ENCODE measurements at regions not wholly inside any gene's neighbourhood (a gene's known extent, or its start where the extent isn't known, plus 50 kb on each side); places are given as distances from the start of the nearest gene placed in this dataset.
"Not testable (repeated sequence)": the region's sequence is repeated elsewhere in the genome, so short reads cannot be mapped to it uniquely, and the experiment has no call there.

DNA sequence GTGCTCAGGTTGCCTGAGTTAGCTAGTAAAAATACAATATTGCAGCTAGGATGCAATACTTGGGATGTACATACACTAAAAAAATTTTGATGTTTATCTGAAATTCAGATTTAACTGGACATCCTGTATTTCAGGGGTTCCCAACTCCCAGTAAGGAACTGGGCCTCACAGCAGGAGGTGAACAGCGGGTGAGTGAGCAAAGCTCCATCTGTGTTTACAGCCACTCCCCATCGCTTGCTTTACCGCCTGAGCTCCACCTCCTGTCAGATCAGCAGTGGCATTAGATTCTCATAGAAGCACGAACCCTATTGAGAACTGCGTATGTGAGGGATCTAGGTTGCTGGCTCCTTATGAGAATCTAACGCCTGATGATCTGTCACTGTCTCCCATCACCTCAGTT is 285.1 kb upstream of the PROK2 start:
- DNase-seq (ENCODE audit: low read depth) = no peak
- no peak for TF ChIP-seq CTCF (IDR thresholded peaks at IDR 0.05; ENCODE audit: control insufficient read depth, insufficient read depth, low read depth, low read length, missing control alignments)

DNA sequence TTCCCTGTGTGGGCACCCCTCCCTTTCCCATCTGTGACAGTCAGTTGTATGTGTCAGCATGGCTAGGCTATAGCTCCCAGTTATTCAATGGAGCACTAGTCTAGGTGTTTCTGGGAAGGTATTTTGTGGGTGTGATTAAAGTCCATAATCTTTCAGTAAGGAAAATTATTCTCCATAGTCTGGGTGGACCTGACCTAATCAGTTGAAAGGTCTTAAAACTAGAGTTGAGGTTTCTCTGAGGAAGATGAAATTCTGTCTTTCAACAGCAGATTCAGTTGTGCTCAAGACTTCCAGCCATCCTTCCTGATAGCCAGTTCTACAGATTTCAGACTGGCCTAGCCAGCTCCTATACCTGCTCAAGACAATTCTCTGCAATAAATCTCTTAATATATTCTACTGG is 284.6 kb upstream of the PROK2 start:
- no peak for TF ChIP-seq CTCF (IDR thresholded peaks at IDR 0.05; ENCODE audit: control insufficient read depth, insufficient read depth, low read depth, low read length, missing control alignments)
- no peak for DNase-seq (ENCODE audit: low read depth)
- H3K4me3 ChIP-seq (ENCODE audit: control insufficient read depth, low read depth, low read length) = no peak overlapping the region

More for the DNA sequence above, 285.1 kb upstream of the PROK2 start:
- H3K4me3 ChIP-seq (ENCODE audit: control insufficient read depth, low read depth, low read length) = no peak overlapping the region

GRCh38 chr3:72068621-72069020 is 283.7 kb upstream of the PROK2 start:
- H3K4me3 ChIP-seq (ENCODE audit: control insufficient read depth, low read depth, low read length) = no peak overlapping the region
- no peak for DNase-seq (ENCODE audit: low read depth)
- TF ChIP-seq CTCF (IDR thresholded peaks at IDR 0.05; ENCODE audit: control insufficient read depth, insufficient read depth, low read depth, low read length, missing control alignments) = no peak

DNA sequence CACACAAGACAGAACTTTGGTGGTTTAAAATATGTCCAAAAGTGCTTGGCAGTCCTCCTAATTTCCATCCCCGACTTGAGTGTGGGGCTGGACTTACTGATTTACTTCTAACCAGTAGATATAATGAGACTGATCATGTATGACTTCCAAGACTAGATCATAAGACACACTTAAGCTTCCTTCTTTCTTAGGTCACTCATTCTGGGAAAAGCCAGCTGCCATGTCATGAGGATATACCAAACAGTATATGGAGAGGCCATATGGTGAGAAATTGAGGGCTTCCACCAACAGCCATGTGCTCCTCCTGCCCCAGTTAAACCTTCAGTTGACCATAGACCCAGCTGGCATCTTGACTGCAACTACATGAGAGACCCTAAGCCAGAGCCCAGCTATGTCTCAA is 282.8 kb upstream of the PROK2 start:
- no peak for TF ChIP-seq CTCF (IDR thresholded peaks at IDR 0.05; ENCODE audit: control insufficient read depth, insufficient read depth, low read depth, low read length, missing control alignments)
- DNase-seq (ENCODE audit: low read depth) = no peak
- H3K4me3 ChIP-seq (ENCODE audit: control insufficient read depth, low read depth, low read length) = no peak overlapping the region

- TF ChIP-seq CTCF (IDR thresholded peaks at IDR 0.05; ENCODE audit: control insufficient read depth, insufficient read depth, low read depth, low read length, missing control alignments) = no peak
- no peak for DNase-seq (ENCODE audit: low read depth)
- H3K4me3 ChIP-seq (ENCODE audit: control insufficient read depth, low read depth, low read length) = no peak overlapping the region
Observed at GRCh38 chr3:72065872-72066641, 281.1 kb upstream of the PROK2 start.

GRCh38 chr3:72065236-72065635 is 280.3 kb upstream of the PROK2 start:
- DNase-seq (ENCODE audit: low read depth) = no peak
- no peak overlapping the region for H3K4me3 ChIP-seq (ENCODE audit: control insufficient read depth, low read depth, low read length)
- TF ChIP-seq CTCF (IDR thresholded peaks at IDR 0.05; ENCODE audit: control insufficient read depth, insufficient read depth, low read depth, low read length, missing control alignments) = no peak

DNA sequence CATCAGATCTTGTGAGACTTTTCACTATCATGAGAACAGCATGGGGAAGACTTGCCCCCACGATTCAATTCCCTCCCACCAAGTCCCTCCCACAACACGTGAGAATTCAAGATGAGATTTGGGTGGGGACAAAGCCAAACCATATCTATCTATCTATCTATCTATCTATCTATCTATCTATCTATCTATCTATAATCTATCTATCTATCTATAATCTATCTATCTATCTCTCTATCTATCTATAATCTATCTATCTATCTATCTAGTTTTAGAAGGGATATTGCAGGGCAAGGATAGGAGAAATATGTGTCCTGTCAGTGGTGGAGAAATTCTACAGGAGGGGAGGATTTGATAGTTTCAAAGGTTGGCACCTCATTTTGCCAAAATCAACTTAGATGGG is 279.8 kb upstream of the PROK2 start:
- H3K4me3 ChIP-seq (ENCODE audit: control insufficient read depth, low read depth, low read length); DNase-seq (ENCODE audit: low read depth): not testable (repeated sequence)

Data from AG09309 (cell line).